ENCODE measurements at regions not wholly inside any gene's neighbourhood (a gene's known extent, or its start where the extent isn't known, plus 50 kb on each side); places are given as distances from the start of the nearest gene placed in this dataset.

DNA sequence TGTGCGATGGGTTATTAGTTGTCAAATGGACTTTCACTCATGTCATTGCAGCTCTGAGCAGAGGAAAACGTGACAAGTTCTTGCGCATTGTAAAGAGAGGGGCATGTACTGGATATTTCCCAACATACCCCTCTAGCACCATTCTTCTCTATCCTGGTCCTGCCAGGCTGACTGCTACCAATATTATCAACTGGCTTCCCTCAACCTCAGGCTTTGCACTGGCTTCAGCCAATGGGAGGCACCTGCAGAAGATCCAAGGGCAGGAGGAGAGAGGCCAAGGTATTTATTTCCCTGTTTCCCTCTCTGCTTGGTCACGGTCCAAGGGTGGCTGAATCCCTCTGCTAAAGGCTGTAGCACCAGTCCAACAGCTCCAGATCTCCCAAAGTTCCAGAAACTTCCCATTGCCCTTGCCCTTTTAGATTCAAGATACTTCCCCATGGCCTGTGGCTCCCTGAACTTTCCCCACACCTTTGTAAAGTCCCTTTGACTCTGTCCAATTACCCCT is 175.6 kb upstream of the NECTIN1 start:
- POLR2A ChIA-PET: no interaction called here
- ATAC-seq (ENCODE audit: low read depth) (no peak), DNase-seq (no peak)
- Mint-ChIP-seq H3K27me3 (peaks cover 13% of the 10 kb centered on the region), H3K36me3 (no peaks in the 10 kb centered on the region), H3K27ac (no peak overlapping the region), H3K9me3 (no peaks in the 10 kb centered on the region), H3K4me1 (no peaks in the 10 kb centered on the region), H3K4me3 (no peak overlapping the region)

DNA sequence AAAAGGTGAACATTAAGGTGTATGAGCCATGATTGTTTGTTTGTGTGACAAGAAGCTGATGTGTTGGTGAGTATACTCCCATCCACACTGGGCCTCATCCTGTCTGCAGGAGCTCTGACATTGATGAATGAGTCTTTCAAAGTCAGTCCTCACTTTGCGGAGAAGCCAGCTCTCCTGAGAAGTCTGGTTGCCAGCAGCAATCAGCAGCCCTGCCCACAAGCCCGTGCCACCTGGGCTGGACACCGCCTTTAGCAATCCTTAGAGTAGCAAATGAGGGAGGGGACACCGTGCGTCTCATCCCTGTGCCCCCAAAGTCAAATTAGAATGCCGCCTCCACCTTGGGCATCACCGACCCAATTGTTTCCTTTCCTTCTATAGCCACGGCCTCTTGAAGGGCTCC is 174.8 kb upstream of the NECTIN1 start:
- Mint-ChIP-seq H3K4me1 (no peaks in the 10 kb centered on the region), H3K4me3 (no peak overlapping the region)
- ATAC-seq (ENCODE audit: low read depth): no peak

DNA sequence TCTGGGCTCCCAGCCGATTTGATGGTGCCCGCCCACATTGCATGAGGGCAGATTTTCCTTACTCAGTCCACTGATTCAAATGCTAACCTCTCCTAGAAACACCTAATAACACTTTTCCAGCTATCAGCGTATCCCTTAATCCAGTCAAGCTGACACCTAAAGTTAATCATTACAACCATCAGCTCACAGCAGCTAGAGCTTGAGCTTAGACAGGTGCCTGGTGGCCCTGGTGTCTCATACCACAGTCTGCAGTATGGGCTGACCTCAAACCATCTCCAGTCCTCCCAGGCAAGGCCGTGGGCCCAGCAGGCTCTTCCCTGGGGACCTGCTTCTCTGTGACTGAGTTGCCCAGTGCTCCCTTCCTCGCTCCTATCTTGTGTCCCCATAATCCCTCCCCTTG is 174.4 kb upstream of the NECTIN1 start:
- no peak for ATAC-seq (ENCODE audit: low read depth)
- no peaks in the 10 kb centered on the region for H3K36me3 Mint-ChIP-seq
- no peak for DNase-seq
- no peaks in the 10 kb centered on the region for H3K9me3 Mint-ChIP-seq
- H3K4me3 Mint-ChIP-seq: no peak overlapping the region
- no peak overlapping the region for H3K27ac Mint-ChIP-seq
- peaks cover 10% of the 10 kb centered on the region for H3K27me3 Mint-ChIP-seq
- H3K4me1 Mint-ChIP-seq: no peaks in the 10 kb centered on the region
- POLR2A ChIA-PET: no interaction called here

More for the DNA sequence above, 174.8 kb upstream of the NECTIN1 start:
- no peak for DNase-seq
- Mint-ChIP-seq H3K27ac (no peak overlapping the region), H3K27me3 (peaks cover 10% of the 10 kb centered on the region), H3K9me3 (no peaks in the 10 kb centered on the region), H3K36me3 (no peaks in the 10 kb centered on the region)
- POLR2A ChIA-PET: no interaction called here

DNA sequence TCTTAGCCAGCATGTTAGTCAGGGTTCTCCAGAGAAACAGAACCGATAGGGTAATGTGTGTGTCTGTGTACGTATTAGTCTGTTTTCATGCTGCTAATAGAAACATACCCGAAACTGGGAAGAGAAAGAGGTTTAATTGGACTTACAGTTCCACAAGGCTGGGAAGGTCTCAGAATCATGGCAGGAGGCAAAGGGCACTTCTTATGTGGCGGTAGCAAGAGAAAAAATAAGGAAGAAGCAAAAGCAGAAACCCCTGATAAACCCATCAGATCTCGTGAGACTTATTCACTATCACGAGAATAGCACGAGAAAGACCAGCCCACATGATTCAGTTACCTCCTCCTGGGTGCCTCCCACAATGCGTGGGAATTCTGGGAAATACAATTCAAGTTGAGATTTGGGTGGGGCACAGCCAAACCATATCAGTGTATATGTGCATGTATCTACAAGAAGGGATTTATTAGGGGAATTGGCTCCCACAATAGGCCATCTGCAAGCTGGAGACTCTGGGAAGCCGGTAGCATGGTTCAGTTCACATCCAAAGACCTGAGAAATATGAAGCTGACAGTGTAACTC is 173.7 kb upstream of the NECTIN1 start:
- H3K36me3 Mint-ChIP-seq: no peaks in the 10 kb centered on the region
- DNase-seq: no peak
- POLR2A ChIA-PET: no interaction called here
- ATAC-seq (ENCODE audit: low read depth): no peak
- H3K4me1 Mint-ChIP-seq: no peaks in the 10 kb centered on the region
- no peaks in the 10 kb centered on the region for H3K9me3 Mint-ChIP-seq
- H3K27me3 Mint-ChIP-seq: peaks cover 11% of the 10 kb centered on the region
- no peak overlapping the region for H3K4me3 Mint-ChIP-seq
- no peak overlapping the region for H3K27ac Mint-ChIP-seq

DNA sequence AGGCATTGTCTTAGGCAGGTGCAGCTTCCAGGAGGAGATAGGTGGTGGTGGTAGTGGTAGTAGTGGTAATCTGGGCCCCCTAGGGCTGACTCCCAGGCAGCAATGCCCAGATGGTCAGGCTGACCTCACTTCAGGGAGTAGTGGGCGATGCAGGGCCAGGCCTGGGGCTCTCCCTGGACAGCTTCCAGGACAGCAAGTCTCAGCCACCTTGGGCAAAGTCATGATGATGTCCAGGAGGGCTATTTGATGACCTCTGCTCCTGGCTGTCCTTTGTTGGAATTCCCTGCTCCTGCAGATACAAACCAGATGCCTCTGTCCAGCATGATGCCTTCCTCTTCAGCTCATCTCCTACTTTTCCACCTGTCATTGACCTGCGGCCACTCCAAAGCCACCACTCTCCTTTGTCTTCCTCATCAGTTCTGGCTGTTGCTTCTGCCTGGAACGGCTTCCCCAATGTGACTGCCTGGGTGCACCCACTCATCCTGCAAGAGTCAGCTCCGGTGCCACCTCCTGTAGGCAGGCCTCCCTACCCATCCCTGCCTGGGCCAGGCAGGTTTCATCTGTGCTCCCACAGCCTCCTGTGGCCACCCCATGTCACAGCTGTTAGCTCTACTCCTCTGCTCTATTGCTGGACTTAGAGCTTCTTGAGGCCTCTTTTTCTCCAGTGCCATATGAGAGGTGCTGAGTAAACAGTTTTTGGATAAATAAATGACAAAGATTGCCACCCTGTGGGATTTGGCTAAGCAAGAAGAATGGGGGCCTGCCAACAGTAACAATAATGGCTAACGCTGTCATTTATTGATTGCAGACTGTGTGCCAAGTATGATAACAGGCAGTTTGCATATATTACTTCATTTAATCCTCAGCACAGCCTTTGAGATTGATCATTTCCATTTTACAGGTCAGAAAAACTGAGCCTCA is 172.9 kb upstream of the NECTIN1 start:
- H3K36me3 Mint-ChIP-seq: no peaks in the 10 kb centered on the region
- H3K4me1 Mint-ChIP-seq: peaks cover 3% of the 10 kb centered on the region
- H3K9me3 Mint-ChIP-seq: no peaks in the 10 kb centered on the region
- H3K4me3 Mint-ChIP-seq: no peak overlapping the region
- peaks cover 18% of the 10 kb centered on the region for H3K27me3 Mint-ChIP-seq
- ATAC-seq (ENCODE audit: low read depth): no peak
- POLR2A ChIA-PET: no interaction called here
- DNase-seq: no peak
- H3K27ac Mint-ChIP-seq: no peak overlapping the region

DNA sequence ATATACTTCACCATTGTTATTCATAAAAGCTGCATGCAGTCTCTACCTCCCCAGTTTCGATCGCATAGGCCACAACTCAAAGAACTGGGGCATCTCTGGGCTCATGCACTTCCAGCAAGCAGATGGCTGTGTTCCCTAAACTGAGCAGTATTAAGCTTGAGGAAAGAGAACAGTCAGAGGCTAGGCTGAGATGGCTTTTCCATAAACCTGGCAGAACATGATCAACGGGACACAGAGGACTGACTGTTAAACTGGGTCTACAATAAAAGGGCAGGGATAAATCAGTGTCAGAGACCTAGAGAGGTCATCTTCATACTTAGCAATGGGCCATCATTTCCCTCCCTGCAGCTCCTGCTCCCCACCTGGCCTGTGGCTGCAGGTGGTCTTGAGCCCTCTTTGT is 171.0 kb upstream of the NECTIN1 start:
- POLR2A ChIA-PET: no interaction called here
- no peak for ATAC-seq (ENCODE audit: low read depth)

DNA sequence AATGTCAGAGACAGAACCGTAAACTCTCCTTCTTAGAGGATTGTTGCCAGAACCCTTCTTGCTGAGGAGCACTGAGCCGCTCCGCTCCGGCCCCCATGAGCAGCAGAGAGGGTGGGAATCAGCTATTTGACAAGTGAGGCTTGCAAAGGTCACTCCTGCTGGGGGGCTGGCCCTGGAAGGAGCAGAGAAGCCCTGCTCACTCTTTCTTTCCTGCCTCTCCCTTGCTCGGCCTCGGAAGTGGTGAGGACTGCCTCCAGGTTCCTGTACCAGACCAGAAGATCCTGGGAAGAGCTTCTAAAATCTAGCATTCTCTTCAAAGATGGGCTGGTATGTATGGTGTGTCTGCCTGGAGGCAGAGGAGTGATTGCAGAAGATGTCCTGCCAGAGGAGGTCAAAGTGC is 168.6 kb upstream of the NECTIN1 start:
- H3K9me3 Mint-ChIP-seq: no peaks in the 10 kb centered on the region
- no peaks in the 10 kb centered on the region for H3K36me3 Mint-ChIP-seq
- no peak overlapping the region for H3K27ac Mint-ChIP-seq
- peaks cover 22% of the 10 kb centered on the region for H3K27me3 Mint-ChIP-seq
- peaks cover 15% of the 10 kb centered on the region for H3K4me1 Mint-ChIP-seq
- no peak overlapping the region for H3K4me3 Mint-ChIP-seq
- ATAC-seq (ENCODE audit: low read depth): no peak
- no peak for DNase-seq
- POLR2A ChIA-PET: interaction anchor here (0.5 kb wide), 1 partner anchor 118 kb away, joined by 5 read pairs; no protein-coding TSS in a partner anchor

More for the DNA sequence above, 171.0 kb upstream of the NECTIN1 start:
- no peaks in the 10 kb centered on the region for H3K36me3 Mint-ChIP-seq
- no peak overlapping the region for H3K4me3 Mint-ChIP-seq
- peaks cover 15% of the 10 kb centered on the region for H3K4me1 Mint-ChIP-seq
- DNase-seq: no peak
- peaks cover 15% of the 10 kb centered on the region for H3K27me3 Mint-ChIP-seq
- no peaks in the 10 kb centered on the region for H3K9me3 Mint-ChIP-seq
- no peak overlapping the region for H3K27ac Mint-ChIP-seq

DNA sequence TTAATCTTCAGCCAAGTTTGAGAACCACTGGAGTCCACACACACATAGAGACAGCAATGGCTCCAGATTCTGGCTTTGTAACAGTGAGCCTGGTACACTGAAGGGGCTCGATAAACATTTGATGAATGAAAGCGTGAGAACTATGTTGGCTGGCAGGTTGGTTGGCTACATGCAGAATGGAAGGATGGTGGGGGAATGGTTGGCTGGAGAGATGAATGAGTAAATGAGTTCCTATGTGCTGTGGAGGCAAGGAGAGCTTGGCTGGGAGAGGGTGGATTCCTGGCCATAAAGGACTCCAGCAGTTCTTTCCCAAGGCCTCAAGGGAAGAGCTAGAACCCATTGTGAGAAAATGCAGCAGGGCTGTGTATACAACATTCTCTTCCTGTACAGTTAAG is 168.0 kb upstream of the NECTIN1 start:
- H3K9me3 Mint-ChIP-seq: no peaks in the 10 kb centered on the region
- POLR2A ChIA-PET: no interaction called here
- peak overlapping the region; percentile 29 for H3K27ac Mint-ChIP-seq
- peaks cover 15% of the 10 kb centered on the region for H3K4me1 Mint-ChIP-seq
- peaks cover 25% of the 10 kb centered on the region for H3K27me3 Mint-ChIP-seq
- no peaks in the 10 kb centered on the region for H3K36me3 Mint-ChIP-seq
- H3K4me3 Mint-ChIP-seq: no peak overlapping the region
- ATAC-seq (ENCODE audit: low read depth): no peak
- DNase-seq: no peak

DNA sequence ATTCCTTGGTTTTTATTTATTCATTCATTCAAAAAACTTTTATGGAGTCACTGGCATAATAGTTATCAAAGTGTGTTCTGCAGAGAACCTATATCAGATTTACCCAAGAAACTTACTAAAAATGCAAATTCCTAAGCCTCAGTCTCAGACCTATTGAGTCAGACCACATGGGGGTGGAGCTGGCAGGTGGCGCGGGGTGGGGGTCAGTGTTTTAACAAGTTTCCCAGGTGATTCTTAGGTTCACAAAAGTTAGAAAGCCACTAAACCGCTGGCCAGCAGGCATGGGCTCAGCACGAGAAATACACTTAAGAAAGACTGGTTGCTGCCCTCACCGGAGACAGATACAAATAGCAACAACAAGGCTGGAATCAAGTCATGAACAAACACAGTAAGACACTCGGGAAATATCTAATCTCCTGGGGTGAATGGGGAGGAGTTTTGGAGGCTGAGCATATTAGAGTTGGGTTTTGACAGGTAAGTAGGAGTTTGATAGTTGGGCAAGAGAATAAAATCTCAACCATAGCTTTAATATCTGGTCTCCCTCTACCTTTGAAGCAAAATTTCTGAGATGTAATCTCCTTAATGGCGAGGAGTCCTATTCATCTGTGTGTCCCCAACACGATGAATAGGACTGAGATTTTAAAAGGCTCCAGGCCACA is 167.5 kb upstream of the NECTIN1 start:
- Mint-ChIP-seq H3K27ac (peak overlapping the region; percentile 59), H3K4me1 (peaks cover 15% of the 10 kb centered on the region), H3K9me3 (no peaks in the 10 kb centered on the region), H3K4me3 (peak overlapping the region; percentile 14), H3K36me3 (no peaks in the 10 kb centered on the region), H3K27me3 (peaks cover 23% of the 10 kb centered on the region)
- ATAC-seq (ENCODE audit: low read depth) (no peak), DNase-seq (no peak)
- POLR2A ChIA-PET: no interaction called here

DNA sequence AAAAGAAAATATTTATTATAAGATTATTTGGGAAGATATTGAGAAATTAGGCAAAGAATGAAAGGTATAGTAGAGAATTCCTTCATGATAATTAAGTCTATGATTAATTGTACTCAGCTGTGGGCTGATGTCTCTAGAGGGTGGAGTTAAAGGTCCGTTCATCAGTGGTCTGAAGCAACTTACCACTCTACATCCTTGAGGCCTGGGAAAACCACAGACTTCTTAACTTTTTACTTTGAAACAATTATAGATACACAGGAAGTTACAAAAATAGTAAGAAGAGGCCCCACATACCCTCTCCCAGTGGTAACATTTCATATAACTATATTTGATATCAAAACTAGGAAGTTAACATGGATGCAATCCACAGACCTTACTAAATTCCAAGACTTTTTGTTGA is 167.0 kb upstream of the NECTIN1 start:
- Mint-ChIP-seq H3K9me3 (no peaks in the 10 kb centered on the region), H3K4me3 (peak overlapping the region; percentile 14), H3K4me1 (peaks cover 15% of the 10 kb centered on the region), H3K27ac (no peak overlapping the region), H3K36me3 (no peaks in the 10 kb centered on the region), H3K27me3 (peaks cover 23% of the 10 kb centered on the region)
- no peak for DNase-seq
- ATAC-seq (ENCODE audit: low read depth): peak; percentile 84
- POLR2A ChIA-PET: no interaction called here

DNA sequence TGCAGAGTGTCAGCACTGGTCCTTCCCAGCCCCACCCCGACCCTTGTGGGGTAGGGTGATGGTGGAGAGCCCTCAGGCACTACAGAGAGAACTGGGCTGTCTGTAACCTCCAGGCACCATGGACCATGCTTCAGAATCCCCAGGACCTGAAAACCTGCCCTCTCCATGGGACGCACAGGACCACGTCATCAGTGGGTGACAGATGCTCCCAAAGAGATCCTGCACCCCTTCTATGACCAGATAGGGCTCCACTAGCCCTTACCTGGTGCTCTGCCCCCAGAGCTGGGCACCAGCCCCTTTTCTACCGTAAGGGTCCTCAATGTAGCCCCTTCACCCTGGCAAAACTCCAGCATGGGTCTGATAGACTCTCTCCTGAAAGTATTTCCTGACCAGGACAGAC is 165.9 kb upstream of the NECTIN1 start:
- no peaks in the 10 kb centered on the region for H3K36me3 Mint-ChIP-seq
- no peak for ATAC-seq (ENCODE audit: low read depth)
- POLR2A ChIA-PET: no interaction called here
- peaks cover 20% of the 10 kb centered on the region for H3K27me3 Mint-ChIP-seq
- no peak overlapping the region for H3K27ac Mint-ChIP-seq
- H3K4me1 Mint-ChIP-seq: peaks cover 15% of the 10 kb centered on the region
- no peak overlapping the region for H3K4me3 Mint-ChIP-seq
- no peaks in the 10 kb centered on the region for H3K9me3 Mint-ChIP-seq
- DNase-seq: no peak

DNA sequence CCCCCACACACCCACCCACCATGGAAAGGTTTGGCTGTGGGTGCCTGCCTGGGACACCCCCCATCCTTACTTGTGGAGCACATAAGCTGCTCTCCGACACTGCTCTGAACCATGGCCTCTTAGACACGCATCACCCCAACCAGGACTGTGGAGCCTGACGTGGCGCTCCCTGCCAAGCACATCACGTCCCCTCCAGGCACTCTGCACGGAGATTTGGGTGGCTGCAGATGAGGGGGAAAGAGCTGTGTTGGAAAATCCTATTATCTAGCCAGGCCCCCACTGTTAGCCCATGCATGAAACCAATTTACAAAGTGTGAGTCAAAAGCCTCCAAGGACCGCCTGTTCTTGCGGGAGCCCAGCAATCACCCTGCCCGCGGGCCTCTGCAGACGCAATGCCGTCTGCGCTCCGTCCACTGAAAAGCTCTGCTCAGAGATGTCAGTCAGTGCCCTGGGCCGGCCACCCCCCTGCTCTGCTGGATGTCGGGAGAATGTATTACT is 163.4 kb upstream of the NECTIN1 start:
- no peak overlapping the region for H3K27ac Mint-ChIP-seq
- no peaks in the 10 kb centered on the region for H3K36me3 Mint-ChIP-seq
- H3K4me3 Mint-ChIP-seq: no peak overlapping the region
- peaks cover 22% of the 10 kb centered on the region for H3K27me3 Mint-ChIP-seq
- H3K9me3 Mint-ChIP-seq: no peaks in the 10 kb centered on the region
- peaks cover 15% of the 10 kb centered on the region for H3K4me1 Mint-ChIP-seq
- DNase-seq (no peak), ATAC-seq (ENCODE audit: low read depth) (no peak)
- POLR2A ChIA-PET: no interaction called here

DNA sequence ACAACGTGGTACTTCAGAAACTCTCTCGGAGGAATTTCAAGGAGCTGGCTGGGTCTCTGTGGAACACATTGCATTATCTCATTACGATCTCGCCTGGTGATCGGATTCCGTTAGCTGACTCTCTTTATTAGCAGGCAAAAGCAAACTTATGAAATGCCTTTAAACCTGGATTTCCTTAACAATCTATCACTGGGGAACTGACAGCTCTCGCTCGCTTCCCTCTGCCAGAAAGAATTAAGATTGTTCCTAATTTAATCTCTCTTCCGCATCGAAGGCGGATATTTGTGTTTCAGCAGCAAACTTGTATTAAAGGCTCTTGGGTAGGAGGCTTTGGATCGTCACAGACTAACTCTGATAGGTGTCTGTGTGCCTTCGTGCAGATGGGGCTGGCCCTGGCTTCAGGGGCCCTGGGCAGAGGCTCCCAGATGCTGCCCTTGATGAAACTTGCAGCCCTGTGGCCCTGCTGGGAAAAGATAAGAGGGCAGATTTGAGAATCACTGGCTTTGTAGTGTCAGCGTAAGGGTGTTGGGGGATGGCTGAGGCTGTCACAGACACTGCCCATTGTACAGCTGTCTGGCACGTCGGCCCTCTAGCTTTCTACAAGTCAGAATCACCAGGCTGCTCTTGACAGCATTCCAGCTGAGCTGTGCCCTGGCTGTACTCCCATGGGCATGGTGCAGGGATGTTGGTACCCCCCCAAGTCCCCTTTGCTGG is 162.2 kb upstream of the NECTIN1 start:
- Mint-ChIP-seq H3K27me3 (peaks cover 18% of the 10 kb centered on the region), H3K27ac (no peak overlapping the region), H3K4me1 (peaks cover 5% of the 10 kb centered on the region), H3K4me3 (no peak overlapping the region), H3K9me3 (no peaks in the 10 kb centered on the region), H3K36me3 (no peaks in the 10 kb centered on the region)
- ATAC-seq (ENCODE audit: low read depth): no peak
- POLR2A ChIA-PET: no interaction called here
- no peak for DNase-seq
